ENCODE measurements at regions not wholly inside any gene's neighbourhood (a gene's known extent, or its start where the extent isn't known, plus 50 kb on each side); places are given as distances from the start of the nearest gene placed in this dataset.

- DNase-seq (ENCODE audit: low spot score) = no peak
Measured at GRCh38 chr15:93553167-93553935, 464.3 kb upstream of the RGMA start.

GRCh38 chr15:93543093-93543492, 454.1 kb upstream of the RGMA start:
- no peak for DNase-seq (ENCODE audit: low spot score)

GRCh38 chr15:93527374-93528050, 438.5 kb upstream of the RGMA start:
- DNase-seq (ENCODE audit: low spot score) = no peak

- no peak for DNase-seq (ENCODE audit: low spot score)
Measured at GRCh38 chr15:93524432-93524831, 435.4 kb upstream of the RGMA start.

GRCh38 chr15:93523481-93523880, 434.5 kb upstream of the RGMA start:
- no peak for DNase-seq (ENCODE audit: low spot score)

- no peak for DNase-seq (ENCODE audit: low spot score)
Measured at GRCh38 chr15:93520206-93520605, 431.2 kb upstream of the RGMA start.

GRCh38 chr15:93519599-93519998, 430.6 kb upstream of the RGMA start:
- no peak for DNase-seq (ENCODE audit: low spot score)

- DNase-seq (ENCODE audit: low spot score) = no peak
Measured at GRCh38 chr15:93517176-93517575, 428.2 kb upstream of the RGMA start.

- no peak for DNase-seq (ENCODE audit: low spot score)
Measured at GRCh38 chr15:93515256-93516051, 426.4 kb upstream of the RGMA start.

GRCh38 chr15:93506646-93507045, 417.6 kb upstream of the RGMA start:
- DNase-seq (ENCODE audit: low spot score) = no peak

GRCh38 chr15:93505506-93505905, 416.5 kb upstream of the RGMA start:
- no peak for DNase-seq (ENCODE audit: low spot score)

GRCh38 chr15:93501946-93502345, 412.9 kb upstream of the RGMA start:
- DNase-seq (ENCODE audit: low spot score) = no peak

GRCh38 chr15:93500155-93500554, 411.1 kb upstream of the RGMA start:
- DNase-seq (ENCODE audit: low spot score) = no peak

- DNase-seq (ENCODE audit: low spot score) = no peak
Measured at GRCh38 chr15:93497291-93497690, 408.3 kb upstream of the RGMA start.

GRCh38 chr15:93496888-93497287, 407.9 kb upstream of the RGMA start:
- no peak for DNase-seq (ENCODE audit: low spot score)

- DNase-seq (ENCODE audit: low spot score) = no peak
Measured at GRCh38 chr15:93495799-93496637, 407.0 kb upstream of the RGMA start.

GRCh38 chr15:93493172-93493571, 404.2 kb upstream of the RGMA start:
- DNase-seq (ENCODE audit: low spot score) = no peak

- no peak for DNase-seq (ENCODE audit: low spot score)
Measured at GRCh38 chr15:93491291-93491690, 402.3 kb upstream of the RGMA start.

- no peak for DNase-seq (ENCODE audit: low spot score)
Measured at GRCh38 chr15:93488296-93488713, 399.3 kb upstream of the RGMA start.

GRCh38 chr15:93486407-93487117, 397.6 kb upstream of the RGMA start:
- no peak for DNase-seq (ENCODE audit: low spot score)
